GM23338 (cell line): ENCODE measurements at regions not wholly inside any gene's neighbourhood (a gene's known extent, or its start where the extent isn't known, plus 50 kb on each side); places are given as distances from the start of the nearest gene placed in this dataset.

ENCODE experiments used
- ATAC-seq: fragments of 200-7000 bp; cut with Tn5 transposase; 3 replicates; pipeline ENCODE4 v1.9.1; 2020
- DNase-seq: peaks from one replicate; pipeline ENCODE4 v3.0.0-alpha.2; 2015; ENCODE audit warnings: low spot score
- H2AFZ ChIP-seq: fragments of 200-600 bp; sonication (generic); 2 replicates; pipeline ENCODE4 v1.8.0; 2016; ENCODE audit warnings: antibody characterized with exemption, mild to moderate bottlenecking, moderate library complexity
- H3F3A ChIP-seq: fragments of 200-600 bp; sonication (generic); replicated peaks from 2 replicates; pipeline ENCODE4 v1.8.0; 2017; ENCODE audit warnings: antibody characterized with exemption, mixed run types, low read depth
- H3K27ac ChIP-seq: fragments of 200-600 bp; sonication (generic); 2 replicates; pipeline ENCODE4 v1.6.1; 2016; ENCODE audit warnings: low read depth
- H3K27me3 ChIP-seq: fragments of 200-600 bp; sonication (generic); 2 replicates; pipeline ENCODE4 v1.8.0; 2016; ENCODE audit warnings: mild to moderate bottlenecking, mixed run types, moderate library complexity; ENCODE audit not compliant: insufficient read depth
- H3K36me3 ChIP-seq: fragments of 200-600 bp; sonication (generic); 2 replicates; pipeline ENCODE4 v1.8.0; 2016; ENCODE audit warnings: mild to moderate bottlenecking; ENCODE audit not compliant: insufficient read depth
- H3K4me1 ChIP-seq: fragments of 200-600 bp; sonication (generic); 2 replicates; pipeline ENCODE4 v1.8.0; 2016; ENCODE audit warnings: mild to moderate bottlenecking, moderate library complexity; ENCODE audit not compliant: insufficient read depth
- H3K4me2 ChIP-seq: fragments of 200-600 bp; sonication (generic); 2 replicates; pipeline ENCODE4 v1.7.1; 2017; ENCODE audit warnings: mixed run types
- H3K4me3 ChIP-seq: fragments of 200-600 bp; sonication (generic); 2 replicates; pipeline ENCODE4 v1.6.1; 2016; ENCODE audit warnings: mixed run types
- H3K79me2 ChIP-seq: fragments of 200-600 bp; sonication (generic); replicated peaks from 2 replicates; pipeline ENCODE4 v1.8.0; 2017; ENCODE audit warnings: mild to moderate bottlenecking; ENCODE audit not compliant: insufficient read depth
- H3K9me2 ChIP-seq: fragments of 200-600 bp; sonication (generic); 2 replicates; pipeline ENCODE4 v1.8.0; 2017; ENCODE audit not compliant: insufficient read depth
- H4K20me1 ChIP-seq: fragments of 200-600 bp; sonication (generic); replicated peaks from 2 replicates; pipeline ENCODE4 v1.8.0; 2017; ENCODE audit warnings: mild to moderate bottlenecking; ENCODE audit not compliant: insufficient read depth
- H3K27ac Mint-ChIP-seq: 2 replicates; pipeline ENCODE4 v1.8.0; 2020; ENCODE audit warnings: inconsistent platforms, mild to moderate bottlenecking, moderate library complexity, mixed read lengths
- H3K27me3 Mint-ChIP-seq: 3 replicates; pipeline ENCODE4 v1.8.0; 2022; ENCODE audit warnings: low read depth, mild to moderate bottlenecking, moderate library complexity, mixed read lengths, inconsistent platforms; ENCODE audit not compliant: insufficient read depth, poor library complexity
- H3K36me3 Mint-ChIP-seq: 3 replicates; pipeline ENCODE4 v1.8.0; 2021; ENCODE audit warnings: low read depth, mild to moderate bottlenecking, inconsistent platforms, moderate library complexity, mixed read lengths
- H3K4me1 Mint-ChIP-seq: 3 replicates; pipeline ENCODE4 v1.8.0; 2020; ENCODE audit warnings: mild to moderate bottlenecking, inconsistent platforms, mixed read lengths
- H3K4me3 Mint-ChIP-seq: 3 replicates; pipeline ENCODE4 v1.8.0; 2021; ENCODE audit warnings: moderate library complexity, mild to moderate bottlenecking, inconsistent platforms, mixed read lengths
- H3K9me3 Mint-ChIP-seq: 3 replicates; pipeline ENCODE4 v1.8.0; 2020; ENCODE audit warnings: moderate library complexity, mild to moderate bottlenecking, inconsistent platforms, mixed read lengths
- CTCF ChIP-seq, 2 experiments: fragments of 200-600 bp in 1 of 2; sonication (generic) in 1 of 2; conservative IDR thresholded peaks; 2 replicates each; pipeline versions ENCODE4 v1.5.1 to v1.6.1; 2016 to 2017; ENCODE audit warnings: antibody characterized with exemption in 2 of 2, low read depth in 2 of 2, mild to moderate bottlenecking in 2 of 2, moderate library complexity in 1 of 2
- ETS1 ChIP-seq: IDR thresholded peaks from 2 replicates; pipeline ENCODE4 v1.6.1; 2016; ENCODE audit warnings: antibody characterized with exemption
- EZH2 ChIP-seq: fragments of 200-600 bp; sonication (generic); IDR thresholded peaks from one replicate; pipeline ENCODE4 v1.8.0; 2017; ENCODE audit warnings: antibody characterized with exemption, mild to moderate bottlenecking, low read depth; ENCODE audit not compliant: unreplicated experiment
- EZH2phosphoT487 ChIP-seq: fragments of 200-600 bp; sonication (generic); IDR thresholded peaks from one replicate; pipeline ENCODE4 v1.8.1; 2018; ENCODE audit warnings: antibody characterized with exemption; ENCODE audit not compliant: unreplicated experiment
- JUNB ChIP-seq: IDR thresholded peaks from one replicate; pipeline ENCODE4 v1.6.1; 2016; ENCODE audit warnings: antibody characterized with exemption; ENCODE audit not compliant: unreplicated experiment
- NANOG ChIP-seq: IDR thresholded peaks from 2 replicates; pipeline ENCODE4 v1.6.1; 2016; ENCODE audit warnings: antibody characterized with exemption, borderline replicate concordance
- POLR2AphosphoS5 ChIP-seq: IDR thresholded peaks from 2 replicates; pipeline ENCODE4 v1.6.1; 2016; ENCODE audit warnings: antibody characterized with exemption, low read depth
- STAT1 ChIP-seq: IDR thresholded peaks from one replicate; pipeline ENCODE4 v1.6.1; 2016; ENCODE audit warnings: antibody characterized with exemption; ENCODE audit not compliant: unreplicated experiment
- ZNF114 ChIP-seq: fragments of 250-450 bp; sonication (Bioruptor Pico); IDR thresholded peaks from 2 replicates; pipeline ENCODE4 v1.5.0; 2020; ENCODE audit warnings: mild to moderate bottlenecking, moderate library complexity
- ZNF462 ChIP-seq: fragments of 250-450 bp; sonication (Bioruptor Pico); IDR thresholded peaks from 2 replicates; pipeline ENCODE4 v1.5.0; 2020; ENCODE audit warnings: mild to moderate bottlenecking, moderate library complexity

GRCh38 chr2:121164042-121164441 lies 121.0 kb downstream of the TFCP2L1 start (continued):
- TF ChIP-seq ZNF462 (CRISPR knock-in tag): no peak

GRCh38 chr2:121165038-121165542 lies 119.9 kb downstream of the TFCP2L1 start:
- H2AFZ ChIP-seq: no peak overlapping the region
- no peaks in the 10 kb centered on the region for H4K20me1 ChIP-seq
- DNase-seq (no peak), ATAC-seq (no peak)
- no peaks in the 10 kb centered on the region for H3K36me3 ChIP-seq
- no peaks in the 10 kb centered on the region for H3F3A ChIP-seq
- Mint-ChIP-seq H3K9me3 (peaks cover 5% of the 10 kb centered on the region), H3K36me3 (no peaks in the 10 kb centered on the region), H3K4me3 (no peak overlapping the region), H3K27ac (no peak overlapping the region), H3K27me3 (peaks cover 6% of the 10 kb centered on the region), H3K4me1 (no peaks in the 10 kb centered on the region)
- no peaks in the 10 kb centered on the region for H3K4me1 ChIP-seq
- H3K9me2 ChIP-seq: no peaks in the 10 kb centered on the region
- no peak overlapping the region for H3K4me3 ChIP-seq
- no peak overlapping the region for H3K27ac ChIP-seq
- H3K79me2 ChIP-seq: no peaks in the 10 kb centered on the region
- H3K27me3 ChIP-seq: no peaks in the 10 kb centered on the region
- no peak overlapping the region for H3K4me2 ChIP-seq
- TF ChIP-seq JUNB (no peak), NANOG (no peak), POLR2AphosphoS5 (no peak), EZH2phosphoT487 (no peak), STAT1 (no peak), EZH2 (no peak), CTCF (conservative IDR thresholded peaks at IDR 0.05; ENCODE audit: low read depth in 2 of 2) (no peak), ETS1 (no peak), ZNF114 (no peak)
